GM19455 (cell line): ENCODE measurements at regions not wholly inside any gene's neighbourhood (a gene's known extent, or its start where the extent isn't known, plus 50 kb on each side); places are given as distances from the start of the nearest gene placed in this dataset.

ENCODE experiments used
- ATAC-seq: cut with Tn5 transposase; IDR thresholded peaks from one replicate; pipeline ENCODE4 v1.9.1; 2021; ENCODE audit not compliant: unreplicated experiment

DNA sequence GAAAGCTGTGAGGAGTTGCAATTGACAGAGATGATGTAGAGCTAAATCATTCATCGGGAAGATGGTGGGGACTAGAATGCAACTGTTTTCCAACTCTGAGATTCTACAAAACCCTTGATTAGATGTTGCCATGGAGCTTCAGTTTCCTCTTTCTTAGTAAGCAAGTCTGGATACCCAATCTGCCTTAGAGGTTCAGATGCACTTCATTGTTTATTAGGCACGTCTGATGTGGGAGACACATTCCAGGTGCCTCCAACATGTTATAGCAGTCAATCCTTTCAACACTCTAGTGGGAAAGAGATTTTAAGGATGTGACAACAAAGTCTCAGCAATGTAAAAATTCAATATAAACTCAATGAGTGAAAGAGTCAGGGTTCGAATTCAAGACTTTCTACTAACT lies 291.3 kb upstream of the PHYHIPL start:
- no peak for ATAC-seq

GRCh38 chr10:58885686-58886345 lies 290.6 kb upstream of the PHYHIPL start:
- no peak for ATAC-seq

DNA sequence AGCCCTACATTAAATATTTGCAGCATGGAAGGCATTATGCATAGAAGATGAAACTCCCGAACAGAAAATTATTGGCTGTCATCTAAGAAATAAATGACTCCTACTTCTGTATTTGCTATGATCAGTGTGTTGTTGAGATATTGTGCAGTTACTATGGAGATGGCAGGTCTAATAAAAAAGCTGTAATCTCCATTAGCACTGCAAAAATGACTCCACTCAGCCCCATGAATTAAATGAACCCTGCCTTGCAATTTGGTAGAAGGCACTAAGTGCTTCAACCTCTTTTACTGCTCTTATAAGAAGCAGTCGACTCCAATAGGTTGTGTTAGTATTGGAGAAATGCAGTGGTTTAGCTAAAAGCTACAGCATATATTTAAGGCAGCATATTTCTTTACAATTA lies 290.0 kb upstream of the PHYHIPL start:
- no peak for ATAC-seq

DNA sequence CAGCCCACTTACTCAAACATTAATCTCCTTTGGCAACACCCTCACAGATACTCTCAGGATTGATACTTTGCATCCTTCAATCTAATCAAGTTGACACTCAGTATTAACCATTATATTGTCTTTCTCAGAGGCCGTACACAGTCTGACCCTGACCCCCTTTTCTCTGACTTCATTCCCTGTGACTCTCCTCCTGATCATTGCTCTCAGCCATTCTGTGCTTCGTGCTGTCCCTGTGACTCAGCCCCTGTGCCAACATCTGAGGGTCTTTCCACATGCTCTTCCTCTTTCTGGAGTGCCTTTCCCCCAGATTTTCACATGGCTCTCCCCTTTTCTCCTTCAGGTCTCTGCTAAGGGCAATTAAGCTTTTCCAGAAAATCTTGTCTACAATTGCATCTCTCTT lies 289.0 kb upstream of the PHYHIPL start:
- ATAC-seq = no peak

DNA sequence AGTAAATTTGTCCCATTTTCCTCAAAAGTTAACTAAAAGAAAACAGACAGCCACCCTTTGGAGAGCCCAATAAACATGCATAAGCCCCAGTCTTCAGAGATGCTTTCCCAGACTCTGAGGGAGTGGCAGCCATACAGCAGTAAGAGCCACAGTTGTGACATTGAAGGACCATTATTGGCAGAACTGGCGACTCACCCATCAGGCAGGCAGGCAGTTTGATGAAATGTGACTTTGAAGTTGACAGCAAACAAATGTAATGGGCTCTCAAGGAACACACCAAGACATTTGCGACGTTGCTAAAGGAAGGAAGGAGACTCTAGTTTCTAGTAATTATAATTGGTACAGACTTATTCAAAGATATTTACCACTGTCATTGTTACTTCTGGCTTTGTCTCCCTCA lies 287.5 kb upstream of the PHYHIPL start:
- ATAC-seq = no peak

DNA sequence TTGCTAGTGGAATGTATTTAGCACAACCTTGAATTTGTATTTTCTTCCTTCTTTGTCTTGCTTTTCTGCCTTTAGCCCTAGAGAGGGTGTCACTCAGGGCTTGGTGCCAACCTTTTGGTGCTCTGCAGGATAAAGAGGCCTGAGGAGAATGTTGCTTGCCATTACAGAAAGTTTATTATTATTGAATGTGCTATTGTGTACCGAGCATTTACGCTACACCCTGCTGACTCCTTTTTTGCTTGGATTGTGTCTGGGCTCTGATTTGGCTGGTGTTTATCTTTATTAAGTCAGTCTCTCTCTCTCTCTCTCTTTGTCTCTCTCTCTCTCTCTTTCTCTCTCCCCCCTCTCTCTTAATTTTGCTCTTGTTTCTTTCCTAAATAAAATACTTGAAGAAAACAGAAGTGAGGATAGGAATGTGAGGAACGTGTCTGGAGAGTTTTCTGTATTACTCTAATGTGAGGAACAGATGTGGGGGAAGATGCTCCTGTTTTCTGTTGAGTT lies 284.4 kb upstream of the PHYHIPL start:
- no peak for ATAC-seq

DNA sequence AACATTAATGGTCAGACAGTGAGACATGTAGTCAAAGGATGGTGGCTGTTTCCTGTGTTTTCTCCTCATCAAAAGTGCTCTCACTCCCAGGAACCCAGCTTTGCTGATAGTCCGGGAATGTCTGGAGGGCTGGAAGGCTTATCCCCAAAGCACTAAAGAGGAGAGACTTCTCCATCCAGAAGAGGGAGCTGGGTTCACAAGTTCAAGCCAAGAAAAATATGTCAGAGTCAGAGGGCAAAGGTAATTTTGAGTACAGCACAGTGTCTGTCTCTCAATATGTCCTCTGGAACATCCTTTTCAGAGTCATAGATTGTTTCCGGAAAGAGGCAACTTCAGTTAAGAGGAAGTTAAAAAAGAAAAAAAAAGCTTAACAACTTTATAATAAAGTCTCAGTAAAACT lies 281.5 kb upstream of the PHYHIPL start:
- ATAC-seq = no peak

DNA sequence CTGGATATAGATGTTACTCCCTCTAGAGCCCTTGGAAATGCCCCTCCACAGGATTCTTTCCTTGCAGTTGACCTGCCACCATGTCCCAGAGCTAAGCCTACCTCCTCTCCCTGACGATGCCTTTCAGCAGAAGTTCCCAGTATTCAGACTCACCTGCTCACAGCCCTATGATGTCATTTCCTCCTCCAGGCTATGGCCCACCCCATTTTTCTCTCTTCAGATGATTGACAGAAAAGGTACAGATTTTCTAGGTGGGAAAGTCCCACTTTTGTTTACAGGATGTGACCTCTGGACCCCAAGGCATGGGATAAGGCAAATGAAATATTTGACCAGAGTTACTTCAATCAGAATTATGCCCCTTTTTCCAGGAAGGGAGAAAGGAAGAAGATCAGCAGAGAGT lies 280.2 kb upstream of the PHYHIPL start:
- no peak for ATAC-seq

DNA sequence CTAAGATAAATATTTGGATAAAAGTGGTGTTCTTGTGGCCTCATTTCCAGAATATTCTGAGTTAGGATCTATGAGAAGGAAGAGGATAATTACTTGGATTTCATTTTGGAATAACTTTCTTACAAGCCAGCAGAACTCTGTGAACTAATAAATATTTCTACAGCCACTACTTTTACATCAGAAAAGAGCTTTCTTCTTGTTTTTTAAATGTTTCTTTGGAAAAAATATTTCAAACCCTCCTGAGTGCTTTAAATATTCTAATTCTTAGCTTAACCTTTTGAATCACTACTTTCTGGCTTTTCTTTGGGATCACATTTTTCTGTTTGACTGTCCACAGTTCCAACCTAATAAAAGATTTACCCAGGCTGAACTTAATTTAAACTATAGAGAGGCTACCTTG lies 279.2 kb upstream of the PHYHIPL start:
- no peak for ATAC-seq

GRCh38 chr10:58897708-58898107 lies 278.7 kb upstream of the PHYHIPL start:
- ATAC-seq = no peak

DNA sequence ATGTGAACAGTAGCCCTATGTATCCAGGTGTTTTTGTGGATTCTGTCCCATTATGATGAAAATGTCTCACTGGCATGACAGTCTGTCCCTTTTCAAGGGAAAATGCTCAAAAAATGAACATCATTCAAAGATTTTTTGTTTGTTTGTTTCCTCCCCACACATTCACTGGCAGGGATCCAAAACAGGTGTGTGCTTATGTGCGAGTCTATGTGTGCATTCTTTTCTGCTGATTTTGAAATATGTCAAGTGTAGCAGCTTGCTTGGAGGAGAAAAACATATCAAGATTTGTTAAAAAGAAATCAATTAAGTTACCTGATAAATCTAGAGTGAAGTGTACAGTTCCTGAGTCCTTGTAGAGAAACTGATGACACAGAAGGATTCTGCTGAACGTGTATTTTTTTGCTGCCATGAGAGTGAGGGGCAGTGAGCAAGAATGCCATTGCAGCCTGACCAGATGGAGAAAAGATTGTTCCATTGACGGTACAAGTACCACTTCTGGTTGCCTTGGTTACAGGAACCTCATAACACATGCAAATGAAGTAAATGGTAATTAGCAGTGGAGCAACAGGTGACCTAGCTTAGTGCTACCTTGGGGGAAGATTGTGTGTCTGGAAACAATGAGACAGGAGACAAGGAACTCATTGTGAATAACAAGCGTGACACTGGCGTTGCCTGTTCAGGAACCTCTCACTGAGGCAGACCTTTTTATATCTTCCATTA lies 277.4 kb upstream of the PHYHIPL start:
- ATAC-seq = no peak

GRCh38 chr10:58901092-58901646 lies 275.3 kb upstream of the PHYHIPL start:
- no peak for ATAC-seq

GRCh38 chr10:58903071-58903470 lies 273.4 kb upstream of the PHYHIPL start:
- no peak for ATAC-seq

DNA sequence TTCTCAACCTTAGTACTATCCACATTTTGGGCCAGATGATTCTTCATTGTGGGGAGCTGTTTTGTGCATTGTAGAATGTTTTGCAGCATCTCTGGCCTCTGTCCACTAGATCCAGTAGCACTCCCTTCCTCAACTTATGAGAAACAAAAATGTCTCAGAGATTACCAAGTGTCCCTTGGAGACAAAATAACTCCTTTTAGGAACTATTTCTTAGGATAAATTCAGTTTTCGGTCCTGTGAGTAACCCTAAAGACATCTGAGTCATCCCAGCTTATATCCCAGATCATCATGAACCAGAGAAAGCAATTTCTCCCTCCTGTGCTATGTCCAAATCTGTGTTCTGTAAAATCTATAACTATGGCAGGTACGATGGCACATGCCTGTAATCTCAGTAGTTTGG lies 266.6 kb upstream of the PHYHIPL start:
- ATAC-seq = no peak

GRCh38 chr10:58913717-58914116 lies 262.7 kb upstream of the PHYHIPL start:
- ATAC-seq = no peak

- no peak for ATAC-seq
These were observed 257.6 kb upstream of the PHYHIPL start for GRCh38 chr10:58918887-58919286.

GRCh38 chr10:58919927-58920654 lies 256.4 kb upstream of the PHYHIPL start:
- no peak for ATAC-seq

DNA sequence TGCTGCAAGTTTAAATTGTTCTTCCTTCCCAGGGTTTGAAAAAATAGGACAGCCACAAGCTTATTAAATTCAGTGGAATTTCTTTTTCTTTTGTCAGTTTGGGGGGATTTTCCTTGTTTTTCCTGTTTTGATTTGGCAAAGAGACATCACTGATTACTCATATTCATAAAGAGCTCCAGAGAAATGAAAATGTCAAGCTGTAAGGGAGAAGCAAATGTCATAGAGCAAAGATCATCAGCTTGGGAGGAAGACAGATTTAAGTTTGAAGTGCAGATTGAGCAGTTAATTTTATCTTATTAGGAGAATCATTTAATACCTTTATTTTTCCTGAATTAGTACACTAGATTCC lies 255.8 kb upstream of the PHYHIPL start:
- no peak for ATAC-seq

- no peak for ATAC-seq
These were observed 255.0 kb upstream of the PHYHIPL start for GRCh38 chr10:58921421-58921855.

- ATAC-seq = no peak
These were observed 251.1 kb upstream of the PHYHIPL start for GRCh38 chr10:58925381-58925780.

DNA sequence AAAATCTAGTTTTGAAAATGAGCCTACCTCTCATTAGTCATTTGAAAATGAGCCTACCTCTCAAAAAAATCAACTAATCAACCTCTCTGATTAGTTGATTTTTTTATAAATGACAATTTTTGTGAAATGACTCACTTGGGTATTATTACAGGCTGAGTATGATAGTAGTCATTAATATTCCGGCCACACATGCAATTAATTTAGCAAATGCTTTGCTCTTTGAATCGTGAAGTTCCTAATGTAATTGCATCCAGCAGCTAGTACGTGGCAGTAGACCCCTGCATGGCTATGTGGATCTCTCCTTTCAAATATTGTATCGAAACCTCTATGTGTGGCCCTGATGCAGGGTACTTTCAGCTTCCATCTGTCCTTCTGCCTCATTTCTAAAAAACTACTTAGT lies 245.9 kb upstream of the PHYHIPL start:
- ATAC-seq = no peak

DNA sequence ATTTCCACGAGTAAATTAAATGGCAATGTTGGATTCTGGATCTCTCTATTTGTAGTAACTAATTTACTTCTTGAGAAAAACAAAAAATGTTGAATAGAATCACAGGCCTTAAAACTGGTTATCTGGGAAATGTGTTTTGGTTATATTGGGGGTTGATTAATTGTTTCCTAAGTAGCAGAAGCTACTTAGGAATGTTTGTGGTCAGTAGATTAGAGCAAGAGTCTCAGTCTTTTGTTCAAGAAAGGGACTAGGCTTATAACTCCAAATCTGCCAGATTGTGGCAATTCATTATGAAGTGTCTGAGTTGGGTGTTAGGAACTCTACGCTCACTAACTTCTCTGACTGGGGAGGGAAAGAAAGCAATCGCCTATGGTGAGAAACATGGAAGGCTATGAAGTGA lies 244.3 kb upstream of the PHYHIPL start:
- ATAC-seq = no peak
